SKM-1 (cell line): ENCODE measurements at regions not wholly inside any gene's neighbourhood (a gene's known extent, or its start where the extent isn't known, plus 50 kb on each side); places are given as distances from the start of the nearest gene placed in this dataset.
"Not testable (repeated sequence)": the region's sequence is repeated elsewhere in the genome, so short reads cannot be mapped to it uniquely, and the experiment has no call there.

Experiments
- DNase-seq: peaks from one replicate; lab custom pipeline; 2025; ENCODE audit not compliant: unreplicated experiment; lab: John Stamatoyannopoulos, UW

DNA sequence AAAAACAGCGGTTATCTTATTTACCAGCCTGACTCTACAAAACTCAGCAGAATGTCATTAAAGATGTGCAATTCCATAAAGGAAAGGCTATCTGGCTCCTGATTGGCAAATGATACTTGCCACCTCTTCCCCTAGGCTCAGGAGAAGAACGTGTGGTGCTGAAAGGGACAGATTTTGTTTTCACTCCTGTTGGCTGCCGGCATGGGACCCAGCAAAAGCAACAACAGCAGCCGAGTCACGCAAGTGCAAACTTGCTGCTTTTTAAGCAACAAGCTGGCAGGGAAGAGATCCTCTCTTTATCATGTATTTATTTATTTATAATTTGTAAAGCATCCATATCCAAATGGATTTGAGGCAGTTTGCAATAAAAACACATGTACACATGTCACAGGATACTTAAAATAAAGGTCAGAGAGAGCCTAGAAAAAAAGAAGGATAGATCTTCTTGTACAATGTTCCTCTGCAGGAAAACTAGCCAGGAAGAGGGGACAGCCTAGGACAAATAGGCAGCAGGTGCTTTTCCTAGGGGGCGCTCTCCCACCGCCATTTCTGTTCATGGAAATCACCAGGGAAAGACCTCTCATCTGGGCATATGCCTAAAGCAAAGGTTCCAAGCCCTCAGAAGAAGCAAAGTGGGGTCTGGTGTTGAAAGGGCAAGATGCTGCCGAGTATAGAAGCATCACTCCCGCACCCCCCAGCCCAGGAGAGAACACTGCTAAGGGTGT, 799.3 kb downstream of the BCL11A start:
- no peak for DNase-seq

DNA sequence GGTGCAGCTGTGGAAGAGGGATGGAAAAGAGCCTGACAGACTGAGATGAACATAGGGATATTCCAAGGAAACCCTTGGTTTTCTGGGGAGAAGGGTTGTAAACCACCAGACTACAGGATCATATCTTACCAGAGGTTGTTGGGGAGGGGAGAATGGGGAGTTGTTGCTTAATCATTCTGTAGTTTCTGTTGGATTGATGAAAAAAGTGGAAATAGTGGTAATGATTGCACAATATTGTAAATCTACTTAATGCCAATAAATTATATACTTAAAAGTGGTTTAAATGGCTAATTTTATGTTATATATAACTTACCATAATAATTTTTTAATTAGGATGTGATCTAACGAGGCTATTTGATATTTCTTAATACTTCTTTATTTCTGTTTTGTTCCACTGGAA, 800.9 kb downstream of the BCL11A start:
- no peak for DNase-seq

DNA sequence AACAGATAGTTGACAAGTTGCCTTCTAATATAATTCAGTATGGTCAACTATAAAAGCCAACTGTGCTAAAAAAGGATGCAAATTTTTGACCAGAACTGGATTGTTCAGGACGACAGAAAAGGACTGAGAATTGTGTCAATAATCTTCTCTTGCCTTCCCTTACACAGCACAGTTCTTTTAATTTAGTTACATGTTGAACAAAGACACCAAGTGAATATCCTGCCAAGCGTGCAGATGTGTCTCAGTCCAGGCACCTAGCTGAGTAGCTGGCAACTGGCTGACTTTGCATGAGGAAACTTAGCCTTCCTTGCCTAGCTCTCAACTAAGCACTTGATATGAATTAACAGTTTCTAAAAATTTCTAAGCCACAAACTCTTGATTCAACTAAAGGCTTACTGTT, 801.4 kb downstream of the BCL11A start:
- no peak for DNase-seq

- not testable (repeated sequence) for DNase-seq
Measured at GRCh38 chr2:59751214-59751613, 802.2 kb downstream of the BCL11A start.

DNA sequence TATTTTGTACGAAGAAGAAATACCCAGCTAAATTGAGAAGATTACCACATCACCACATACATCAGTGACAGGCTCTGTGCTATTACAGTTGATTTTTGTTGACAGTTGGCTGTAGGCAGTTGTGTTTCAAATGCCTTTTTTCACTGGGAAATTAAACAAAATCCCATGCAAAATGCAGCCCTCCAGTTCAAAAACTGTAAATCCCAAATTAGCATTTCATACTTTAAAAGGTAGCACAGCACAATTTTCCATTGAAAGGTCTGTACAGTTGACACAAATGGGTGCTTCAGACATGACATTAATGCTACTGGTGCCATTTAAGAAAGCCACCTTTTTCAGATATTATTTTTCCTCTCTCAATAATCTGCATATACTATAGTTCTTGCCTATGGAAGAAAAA, 807.2 kb downstream of the BCL11A start:
- DNase-seq: no peak

DNA sequence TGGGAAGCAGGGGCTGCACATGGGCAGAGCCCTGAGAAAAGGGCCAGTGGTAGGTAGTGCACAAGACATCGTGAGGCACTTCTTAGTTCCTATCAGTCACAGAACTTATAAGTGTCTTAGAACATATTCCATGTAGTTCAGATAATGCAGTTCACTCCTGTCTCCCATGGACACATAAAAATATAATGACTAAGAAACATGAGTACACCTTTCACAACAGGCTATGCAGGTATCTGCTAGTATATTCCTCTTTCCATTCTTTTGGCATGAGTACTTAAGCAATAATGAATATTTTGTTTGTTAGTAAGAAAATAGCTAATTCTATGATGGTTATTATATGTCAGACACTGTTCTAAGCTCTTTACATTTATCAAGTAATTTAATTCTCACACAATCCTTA, 808.4 kb downstream of the BCL11A start:
- no peak for DNase-seq

DNA sequence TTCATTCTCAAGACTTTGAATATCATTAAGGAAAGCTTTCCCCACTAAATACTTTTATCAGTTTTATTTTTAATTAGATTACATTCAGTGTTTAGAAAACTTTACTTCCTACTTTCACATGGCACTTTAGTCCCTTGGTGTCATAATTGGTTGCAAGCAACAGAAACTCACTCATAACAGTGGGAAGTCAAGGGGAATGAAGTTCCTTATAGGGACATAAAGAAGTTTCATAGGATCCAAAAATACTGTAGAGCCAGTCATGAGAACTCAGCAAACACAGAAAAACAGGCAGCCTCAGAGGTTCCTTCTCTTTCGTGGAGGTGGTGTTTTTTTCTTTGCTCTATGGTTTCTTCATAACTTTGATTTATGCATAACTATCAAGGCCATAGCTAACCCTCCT, 809.0 kb downstream of the BCL11A start:
- no peak for DNase-seq

DNA sequence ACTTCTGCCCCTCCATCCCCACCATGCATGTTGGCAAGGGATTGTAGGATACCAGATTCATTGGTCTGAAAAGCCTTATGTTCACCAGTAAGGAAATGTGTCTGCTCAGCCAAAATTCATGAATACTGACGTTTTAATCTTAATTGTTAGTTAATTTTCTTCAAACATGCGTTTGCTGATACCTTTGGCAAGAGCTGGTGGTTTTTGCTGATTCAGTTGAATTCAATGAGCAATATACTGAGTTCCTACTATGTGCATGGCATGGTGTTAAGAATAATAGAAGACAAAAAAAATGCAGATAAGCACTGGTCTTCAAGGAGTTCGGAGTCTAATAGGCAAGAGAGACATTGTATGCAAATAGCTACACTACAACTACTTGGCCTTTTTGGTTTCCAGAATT, 811.6 kb downstream of the BCL11A start:
- DNase-seq: no peak

DNA sequence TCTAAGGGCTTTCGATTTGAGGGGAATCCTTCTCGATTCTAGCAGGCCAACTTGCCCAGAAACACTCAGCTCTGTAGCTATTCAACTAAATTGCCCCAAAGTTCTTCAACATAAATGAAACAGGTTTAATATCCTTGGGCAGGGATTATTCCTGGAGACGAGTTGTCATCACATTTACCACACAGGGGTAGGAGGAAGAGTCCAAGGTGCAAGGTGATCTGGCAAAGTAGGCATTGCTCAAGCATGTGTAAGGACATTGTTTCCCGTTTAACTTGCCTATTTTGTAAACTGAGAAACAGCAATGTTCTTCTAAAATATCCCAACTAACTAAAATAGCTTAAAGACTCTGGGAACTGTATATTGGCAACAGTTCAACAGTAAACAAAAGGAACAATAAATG, 814.3 kb downstream of the BCL11A start:
- DNase-seq: no peak

- DNase-seq: no peak
Measured at GRCh38 chr2:59737299-59737698, 816.2 kb downstream of the BCL11A start.

- no peak for DNase-seq
Measured at GRCh38 chr2:59734743-59735142, 818.7 kb downstream of the BCL11A start.

DNA sequence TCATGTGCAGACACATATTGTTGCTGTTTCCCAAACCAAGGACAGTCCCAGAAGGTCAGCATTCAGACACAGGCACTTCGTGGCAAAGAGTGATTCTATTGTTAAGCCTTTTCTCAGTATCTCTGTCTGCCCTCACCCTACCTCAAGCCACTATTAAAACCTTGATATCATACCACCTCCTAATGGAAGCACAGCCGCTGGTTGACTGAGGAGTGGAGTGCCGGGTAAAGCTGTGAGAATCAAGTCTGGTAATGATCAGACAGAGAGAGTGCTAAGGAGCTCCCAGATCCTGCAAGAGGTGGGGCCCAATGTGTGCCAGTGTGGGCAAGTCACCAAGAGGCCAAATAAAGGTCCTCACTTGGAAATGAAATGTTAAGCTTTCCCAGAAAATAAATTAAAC, 819.5 kb downstream of the BCL11A start:
- DNase-seq: no peak

GRCh38 chr2:59733567-59733930, 819.9 kb downstream of the BCL11A start:
- no peak for DNase-seq

DNA sequence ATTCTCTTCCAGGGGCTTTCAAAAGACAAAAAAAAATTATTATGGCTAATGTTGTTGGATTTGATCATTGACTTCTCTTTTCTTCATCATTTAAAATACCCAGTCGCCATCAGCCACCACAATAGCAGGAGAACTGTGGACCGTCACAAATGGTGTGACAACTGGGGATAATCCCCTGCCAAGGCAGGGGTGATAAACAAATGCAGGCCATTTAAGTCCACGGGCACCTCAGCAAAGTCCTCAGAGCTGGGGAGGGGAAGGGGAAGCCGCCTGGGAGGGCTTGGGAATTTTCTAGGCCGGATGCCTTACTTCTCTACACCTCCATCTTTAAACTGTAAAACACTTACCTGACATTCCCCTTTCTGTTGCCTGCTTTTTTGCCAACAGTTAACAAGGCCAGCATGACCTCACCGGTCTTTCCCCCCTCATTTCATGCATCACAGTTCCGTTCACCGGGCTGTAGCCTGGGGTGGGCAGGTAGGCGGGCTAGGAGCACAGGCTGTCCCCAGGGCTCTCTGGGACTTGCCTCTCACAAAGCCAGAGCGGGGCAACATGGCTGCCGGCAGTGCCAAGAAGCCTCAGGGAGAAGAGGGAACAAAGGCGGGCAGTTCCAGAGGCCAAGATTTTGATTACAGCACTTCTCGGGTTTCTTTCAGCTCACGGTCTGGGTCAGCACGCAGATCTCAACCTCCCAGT, 820.4 kb downstream of the BCL11A start:
- DNase-seq: no peak

- DNase-seq: no peak
Measured at GRCh38 chr2:59727121-59727590, 826.3 kb downstream of the BCL11A start.

DNA sequence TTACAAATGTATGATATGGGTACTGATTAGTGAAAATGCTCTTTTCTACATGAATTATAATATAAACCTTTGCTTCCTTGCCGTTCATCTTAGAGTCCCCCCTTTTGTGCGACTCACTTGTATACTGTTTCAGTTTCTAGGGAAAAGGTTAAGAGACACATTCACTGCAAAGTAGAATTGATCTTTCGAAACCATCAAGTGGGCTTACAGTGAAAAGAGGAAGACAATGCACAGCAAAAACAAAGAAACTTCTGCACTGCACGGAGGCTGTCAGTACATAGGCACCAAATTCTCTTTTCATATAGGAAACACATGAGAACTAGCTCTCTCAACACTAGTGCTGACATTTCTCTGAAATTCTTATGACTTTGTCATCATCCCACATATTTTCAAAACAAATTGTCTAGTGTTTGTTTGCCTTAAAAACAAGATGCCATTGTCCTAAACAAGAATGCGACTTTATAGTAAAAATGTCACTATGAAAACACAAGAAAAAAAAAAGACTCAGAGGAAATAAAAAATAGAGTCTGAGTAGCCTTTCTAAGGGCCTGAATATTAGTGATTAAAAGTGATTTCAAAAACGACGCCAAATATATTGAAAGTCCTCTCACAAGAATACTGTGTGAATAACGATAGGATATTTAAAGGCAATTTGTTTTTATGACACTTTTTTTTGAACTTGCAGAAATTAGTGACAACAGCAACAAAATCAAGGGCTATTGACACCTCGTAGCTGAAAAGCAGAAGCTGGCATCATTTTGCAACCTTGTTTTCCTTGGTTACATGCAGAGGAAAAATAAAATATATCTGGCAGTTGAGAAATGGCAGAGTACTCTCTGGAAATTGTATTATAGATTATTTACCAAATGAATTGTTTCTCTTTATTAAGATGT, 827.0 kb downstream of the BCL11A start:
- peak; percentile 71 for DNase-seq

GRCh38 chr2:59724746-59725145, 828.7 kb downstream of the BCL11A start:
- DNase-seq: no peak

- DNase-seq: no peak
Measured at GRCh38 chr2:59720296-59720866, 833.1 kb downstream of the BCL11A start.

DNA sequence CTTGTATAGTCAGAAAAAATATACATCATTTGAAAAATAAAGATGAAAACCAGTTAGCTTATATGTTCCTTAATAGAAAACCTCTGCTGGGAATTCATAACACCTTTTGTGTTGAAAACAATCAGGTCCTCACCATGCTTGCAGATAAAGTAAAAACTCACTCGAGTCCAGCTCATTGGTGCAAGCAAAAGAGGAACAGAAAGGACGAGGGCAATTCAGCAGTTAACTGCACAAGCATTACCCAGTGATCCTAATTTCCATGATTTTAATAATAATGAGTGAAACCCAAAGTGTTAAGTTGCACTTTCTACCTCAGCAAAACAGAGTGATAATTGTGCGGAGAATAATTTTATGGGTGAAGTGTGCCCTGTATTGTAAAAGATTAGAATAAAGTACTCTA, 839.9 kb downstream of the BCL11A start:
- DNase-seq: no peak

- DNase-seq: no peak
Measured at GRCh38 chr2:59711121-59711520, 842.3 kb downstream of the BCL11A start.

GRCh38 chr2:59706729-59707128, 846.7 kb downstream of the BCL11A start:
- DNase-seq: no peak
